Stomach (tissue), 4 donors: ENCODE measurements at regions not wholly inside any gene's neighbourhood (a gene's known extent, or its start where the extent isn't known, plus 50 kb on each side); places are given as distances from the start of the nearest gene placed in this dataset.

ENCODE experiments used
- CTCF ChIP-seq, 7 experiments: fragments of 450-650 bp in 4 of 7; fragments of 200-600 bp in 3 of 7; sonication (generic) in 3 of 7; IDR thresholded peaks; one replicate each; pipeline ENCODE4 v1.5.1; 2016 to 2019; ENCODE audit warnings: antibody characterized with exemption in 7 of 7, control low read depth in 2 of 7, mild to moderate bottlenecking in 1 of 7
- EP300 ChIP-seq: sonication (generic); formaldehyde crosslinking; IDR thresholded peaks from one replicate; pipeline ENCODE4 v1.6.1; 2017; ENCODE audit warnings: antibody characterized with exemption
- POLR2A ChIP-seq, 4 donors: fragments of 450-650 bp; IDR thresholded peaks; one replicate each; pipeline ENCODE4 v1.6.1; 2016; ENCODE audit warnings: antibody characterized with exemption in 4 of 4, control low read depth in 2 of 4, mild to moderate bottlenecking in 1 of 4, moderate library complexity in 1 of 4
- POLR2AphosphoS5 ChIP-seq, 3 donors: sonication (generic); formaldehyde crosslinking; IDR thresholded peaks; one replicate each; pipeline ENCODE4 v1.6.1; 2016; ENCODE audit warnings: antibody characterized with exemption in 3 of 3

GRCh38 chr16:87138316-87138715 is 178.9 kb downstream of the C16orf95 start:
- no peak for TF ChIP-seq CTCF (IDR thresholded peaks at IDR 0.05)
- TF ChIP-seq POLR2A (IDR thresholded peaks at IDR 0.05): no peak
- TF ChIP-seq EP300: no peak
- TF ChIP-seq POLR2AphosphoS5 (IDR thresholded peaks at IDR 0.05): no peak
